MCF 10A (cell line): ENCODE measurements at regions not wholly inside any gene's neighbourhood (a gene's known extent, or its start where the extent isn't known, plus 50 kb on each side); places are given as distances from the start of the nearest gene placed in this dataset.

Experiments
- BruUV-seq: library from RNA; stranded (reverse); fragments of 400-500 nt; replicated peaks from 2 replicates; lab custom pipeline; 2021; lab: Mats Ljungman, UMichigan
- CTCF ChIA-PET: fragments of 300-600 bp; sonication (Branson Sonifier 250); formaldehyde crosslinking; extraction: SDS; loops from one replicate; lab custom pipeline; 2021; ENCODE audit warnings: antibody characterized with exemption, inconsistent platforms; lab: Yijun Ruan, JAX
- POLR2A ChIA-PET: fragments of 300-600, 350-650 bp; sonication (Branson Sonifier 250); formaldehyde crosslinking; extraction: SDS; loops from one replicate; lab custom pipeline; 2020; ENCODE audit warnings: antibody characterized with exemption, inconsistent platforms; lab: Yijun Ruan, JAX
- DNase-seq: peaks from one replicate; pipeline ENCODE4 v3.0.0-alpha.2; 2018; ENCODE audit not compliant: unreplicated experiment
- H3K27ac Mint-ChIP-seq: one replicate; pipeline ENCODE4 v1.8.0; 2022; ENCODE audit warnings: mild to moderate bottlenecking, low read depth, mixed read lengths; ENCODE audit not compliant: unreplicated experiment
- H3K27me3 Mint-ChIP-seq: one replicate; pipeline ENCODE4 v1.8.0; 2022; ENCODE audit warnings: mixed read lengths; ENCODE audit not compliant: insufficient read depth, unreplicated experiment
- H3K36me3 Mint-ChIP-seq: one replicate; pipeline ENCODE4 v1.8.0; 2022; ENCODE audit warnings: mild to moderate bottlenecking, moderate library complexity, mixed read lengths; ENCODE audit not compliant: insufficient read depth, unreplicated experiment
- H3K4me1 Mint-ChIP-seq: one replicate; pipeline ENCODE4 v1.8.0; 2022; ENCODE audit warnings: mixed read lengths; ENCODE audit not compliant: insufficient read depth, unreplicated experiment
- H3K4me3 Mint-ChIP-seq: one replicate; pipeline ENCODE4 v1.8.0; 2022; ENCODE audit warnings: mild to moderate bottlenecking, moderate library complexity, mixed read lengths; ENCODE audit not compliant: unreplicated experiment
- H3K9me3 Mint-ChIP-seq: one replicate; pipeline ENCODE4 v1.8.0; 2022; ENCODE audit warnings: mixed read lengths; ENCODE audit not compliant: unreplicated experiment
- intact Hi-C: fragments of 100-400 bp; cut with micrococcal nuclease; formaldehyde crosslinking; loops from 2 replicates; pipeline ENCODE4 v1.14.1; 2022
- TF ChIP-seq, protein P1 (sequence below): fragments of 200-600 bp; IDR thresholded peaks from one replicate; pipeline ENCODE4 v1.8.0; 2022; ENCODE audit warnings: antibody characterized with exemption, mild to moderate bottlenecking; ENCODE audit not compliant: unreplicated experiment

DNA sequence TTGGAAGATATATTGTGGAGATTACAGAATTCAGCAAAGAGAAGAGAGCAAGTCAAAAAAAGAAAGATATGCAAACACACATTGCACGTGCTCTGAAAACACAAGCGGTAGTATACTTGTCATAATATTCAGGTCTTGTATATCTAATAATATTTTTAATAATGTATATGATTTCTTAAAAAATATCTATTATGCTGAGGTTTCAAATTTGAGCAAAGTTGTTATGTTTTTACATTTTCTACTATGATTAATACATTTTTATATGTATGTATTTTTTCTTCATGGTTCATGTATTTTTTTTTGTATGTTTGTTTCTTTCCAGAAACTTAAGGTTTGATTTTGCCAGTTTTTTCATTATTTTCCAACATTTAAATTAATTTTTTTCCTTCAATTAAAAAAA is 752.4 kb upstream of the VSTM2A start:
- Mint-ChIP-seq H3K27me3 (peaks cover 53% of the 10 kb centered on the region), H3K4me1 (no peaks in the 10 kb centered on the region), H3K27ac (no peak overlapping the region), H3K4me3 (no peak overlapping the region), H3K36me3 (no peaks in the 10 kb centered on the region), H3K9me3 (no peaks in the 10 kb centered on the region)
- CTCF ChIA-PET: interaction anchor here (0.7 kb wide), 1 partner anchor 35 kb away, joined by 6 read pairs; no protein-coding TSS in a partner anchor
- no peak for DNase-seq
- TF ChIP-seq, protein P1, sequence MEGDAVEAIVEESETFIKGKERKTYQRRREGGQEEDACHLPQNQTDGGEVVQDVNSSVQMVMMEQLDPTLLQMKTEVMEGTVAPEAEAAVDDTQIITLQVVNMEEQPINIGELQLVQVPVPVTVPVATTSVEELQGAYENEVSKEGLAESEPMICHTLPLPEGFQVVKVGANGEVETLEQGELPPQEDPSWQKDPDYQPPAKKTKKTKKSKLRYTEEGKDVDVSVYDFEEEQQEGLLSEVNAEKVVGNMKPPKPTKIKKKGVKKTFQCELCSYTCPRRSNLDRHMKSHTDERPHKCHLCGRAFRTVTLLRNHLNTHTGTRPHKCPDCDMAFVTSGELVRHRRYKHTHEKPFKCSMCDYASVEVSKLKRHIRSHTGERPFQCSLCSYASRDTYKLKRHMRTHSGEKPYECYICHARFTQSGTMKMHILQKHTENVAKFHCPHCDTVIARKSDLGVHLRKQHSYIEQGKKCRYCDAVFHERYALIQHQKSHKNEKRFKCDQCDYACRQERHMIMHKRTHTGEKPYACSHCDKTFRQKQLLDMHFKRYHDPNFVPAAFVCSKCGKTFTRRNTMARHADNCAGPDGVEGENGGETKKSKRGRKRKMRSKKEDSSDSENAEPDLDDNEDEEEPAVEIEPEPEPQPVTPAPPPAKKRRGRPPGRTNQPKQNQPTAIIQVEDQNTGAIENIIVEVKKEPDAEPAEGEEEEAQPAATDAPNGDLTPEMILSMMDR: no peak
- no TSS peak for BruUV-seq
- intact Hi-C loops: no loop called here
- POLR2A ChIA-PET: no interaction called here

DNA sequence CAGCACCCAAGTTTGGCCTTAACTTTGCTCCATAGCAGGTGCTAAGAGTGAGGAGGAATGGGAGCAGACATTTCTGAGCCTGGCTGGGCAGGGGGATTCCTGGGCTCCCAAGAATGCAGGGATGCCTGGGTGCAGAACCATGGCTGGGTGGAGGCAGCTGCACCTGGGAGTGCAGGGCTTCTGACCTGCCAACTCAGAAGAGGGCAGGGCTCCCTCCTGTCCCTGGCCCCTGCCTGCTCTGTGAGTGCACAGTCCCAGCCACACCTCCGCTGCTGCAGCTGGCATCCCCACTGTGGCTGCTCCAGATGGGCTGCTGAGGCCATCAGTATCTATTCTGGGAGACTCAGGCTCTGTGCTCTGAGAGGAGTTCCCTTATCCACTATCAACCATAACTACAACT is 747.4 kb upstream of the VSTM2A start:
- Mint-ChIP-seq H3K36me3 (no peaks in the 10 kb centered on the region), H3K9me3 (no peaks in the 10 kb centered on the region), H3K4me3 (no peak overlapping the region), H3K27ac (no peak overlapping the region), H3K27me3 (peaks cover 72% of the 10 kb centered on the region), H3K4me1 (no peaks in the 10 kb centered on the region)
- no peak for DNase-seq
- intact Hi-C loops: no loop called here
- TF ChIP-seq, protein P1: no peak
- POLR2A ChIA-PET: no interaction called here
- BruUV-seq: no TSS peak
- CTCF ChIA-PET: no interaction called here

DNA sequence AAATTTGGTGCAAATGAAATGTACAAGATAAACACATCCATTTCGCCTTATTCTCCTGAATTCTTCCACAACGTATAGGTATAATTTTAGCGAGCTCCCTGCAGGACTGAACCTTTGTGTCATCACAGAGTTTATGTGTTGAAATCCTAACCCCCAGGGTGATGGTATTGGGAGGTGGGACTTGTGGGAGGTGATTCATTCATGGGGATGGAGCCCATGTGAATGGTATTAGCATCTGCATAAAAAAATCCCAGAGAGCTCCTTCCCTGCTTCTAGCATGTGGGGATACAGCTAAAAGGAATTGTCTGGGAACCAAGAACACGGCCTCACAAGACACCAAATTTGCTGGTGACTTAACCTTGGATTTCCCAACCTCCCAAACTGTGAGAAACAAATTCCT is 741.4 kb upstream of the VSTM2A start:
- POLR2A ChIA-PET: no interaction called here
- Mint-ChIP-seq H3K4me1 (no peaks in the 10 kb centered on the region), H3K4me3 (no peak overlapping the region), H3K36me3 (no peaks in the 10 kb centered on the region), H3K27me3 (peaks cover 63% of the 10 kb centered on the region), H3K9me3 (no peaks in the 10 kb centered on the region), H3K27ac (no peak overlapping the region)
- TF ChIP-seq, protein P1: no peak
- peak; percentile 9 for DNase-seq
- intact Hi-C loops: no loop called here
- no TSS peak for BruUV-seq
- CTCF ChIA-PET: interaction anchor here (0.8 kb wide), 1 partner anchor 863 kb away, joined by 3 read pairs; no protein-coding TSS in a partner anchor

DNA sequence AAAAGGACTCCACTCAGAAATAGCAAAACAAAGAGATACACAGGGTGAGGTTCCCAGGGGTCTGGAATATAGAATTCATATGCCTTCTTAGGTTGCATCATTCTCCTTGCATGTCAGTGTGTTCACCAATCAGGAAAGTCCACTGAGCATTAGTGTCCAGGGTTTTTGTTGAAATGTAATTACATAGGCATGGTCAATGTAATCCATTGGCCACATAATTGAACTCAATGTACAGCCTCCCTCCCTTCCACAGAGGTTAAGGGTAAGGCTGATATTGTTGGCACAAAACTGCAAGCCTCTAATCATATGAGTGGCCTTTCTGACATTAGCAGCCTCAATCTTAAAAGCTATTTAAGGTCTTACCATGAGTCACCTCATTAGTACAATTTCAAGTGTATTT is 736.1 kb upstream of the VSTM2A start:
- Mint-ChIP-seq H3K4me1 (no peaks in the 10 kb centered on the region), H3K27ac (no peak overlapping the region), H3K27me3 (peaks cover 44% of the 10 kb centered on the region), H3K9me3 (no peaks in the 10 kb centered on the region), H3K36me3 (no peaks in the 10 kb centered on the region), H3K4me3 (no peak overlapping the region)
- CTCF ChIA-PET: no interaction called here
- POLR2A ChIA-PET: no interaction called here
- no TSS peak for BruUV-seq
- TF ChIP-seq, protein P1: no peak
- DNase-seq: no peak
- intact Hi-C loops: no loop called here
